ENCODE measurements at regions not wholly inside any gene's neighbourhood (a gene's known extent, or its start where the extent isn't known, plus 50 kb on each side); places are given as distances from the start of the nearest gene placed in this dataset.
A peak's percentile ranks its signal among the peaks of the same experiment; 100 is the strongest.
"Not testable (repeated sequence)": the region's sequence is repeated elsewhere in the genome, so short reads cannot be mapped to it uniquely, and the experiment has no call there.

DNA sequence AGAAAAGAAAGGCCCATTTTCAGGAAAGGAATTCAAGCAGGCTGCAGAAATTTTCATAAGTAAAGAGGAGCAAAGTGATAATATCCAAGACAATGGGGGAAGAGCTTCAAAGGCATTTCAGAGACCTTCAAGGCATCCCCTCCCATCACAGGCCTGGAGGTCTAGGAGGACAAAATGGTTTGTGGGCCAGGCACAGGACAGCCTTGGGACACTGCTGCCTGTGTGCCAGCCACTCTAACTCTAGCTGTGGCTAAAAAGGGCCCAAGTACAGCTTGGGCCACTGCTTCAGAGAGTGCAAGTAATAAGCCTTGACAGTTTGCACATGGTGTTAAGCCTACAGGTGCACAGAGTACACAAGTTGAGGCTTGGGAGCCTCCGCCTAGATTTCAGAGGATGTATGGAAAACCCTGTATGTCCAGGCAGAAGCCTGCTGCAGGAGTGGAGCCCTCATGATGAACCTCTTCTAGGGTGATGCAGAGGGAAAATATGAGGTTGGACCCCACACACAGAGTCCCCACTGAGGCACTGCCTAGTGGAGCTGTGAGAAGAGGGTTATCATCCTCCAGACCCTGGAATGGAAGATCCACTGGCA, 51.8 kb upstream of the ZSWIM5 start:
- no peak for DNase-seq

DNA sequence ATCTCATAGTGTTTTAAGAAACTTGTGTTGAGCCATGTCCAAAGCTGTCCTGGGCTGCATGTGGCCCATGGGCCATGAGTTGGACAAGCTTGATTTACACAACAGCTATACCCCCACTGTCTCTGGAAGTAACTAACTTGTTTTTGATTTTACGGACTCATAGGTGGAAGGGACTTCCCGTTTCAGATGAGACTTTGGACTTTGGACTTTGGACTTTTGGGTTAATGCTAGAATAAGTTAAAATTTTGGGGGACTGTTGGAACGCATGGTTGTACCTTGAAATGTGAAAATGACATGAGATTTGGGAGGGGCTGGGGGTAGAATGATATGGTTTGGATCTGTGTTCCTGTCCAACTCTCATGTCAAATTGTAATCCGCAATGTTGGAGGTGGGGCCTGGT, 52.6 kb upstream of the ZSWIM5 start:
- DNase-seq = no peak

DNA sequence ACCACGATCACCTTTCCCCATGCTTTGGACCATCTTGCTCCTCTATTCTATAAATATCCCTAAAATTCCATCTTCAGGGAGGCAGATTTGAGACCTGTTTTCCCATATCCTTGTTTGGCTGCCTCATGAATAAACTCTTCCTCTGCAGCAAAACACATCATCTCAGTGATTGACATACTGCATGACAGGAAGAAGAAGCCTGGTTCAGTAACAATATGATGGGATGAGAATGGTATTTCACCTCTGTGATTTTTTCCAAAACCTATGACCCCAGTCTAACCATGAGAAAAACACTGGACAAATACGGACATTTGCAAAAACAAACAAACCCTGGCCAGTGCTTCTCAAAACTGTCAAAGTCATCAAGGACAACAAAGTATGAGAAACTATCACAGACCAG, 53.8 kb upstream of the ZSWIM5 start:
- no peak for DNase-seq

DNA sequence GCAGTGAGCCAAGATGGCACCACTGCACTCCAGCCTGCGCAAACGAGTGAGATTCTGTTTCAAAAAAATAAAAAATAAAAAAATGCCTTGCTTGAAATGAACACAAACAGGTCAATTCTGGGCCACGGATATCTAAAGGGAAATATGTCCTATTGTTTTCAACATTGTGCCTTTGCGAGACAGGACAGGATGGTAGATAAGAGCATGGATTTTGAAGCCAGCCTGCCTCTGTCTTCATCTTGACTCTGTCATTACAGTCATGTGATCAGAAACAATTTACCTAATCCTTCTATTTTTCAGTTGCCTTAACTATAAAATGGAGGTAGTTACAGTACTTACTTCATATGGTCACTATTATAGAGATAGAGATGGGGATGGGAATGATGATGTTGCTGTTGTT, 56.7 kb upstream of the ZSWIM5 start:
- DNase-seq = no peak

DNA sequence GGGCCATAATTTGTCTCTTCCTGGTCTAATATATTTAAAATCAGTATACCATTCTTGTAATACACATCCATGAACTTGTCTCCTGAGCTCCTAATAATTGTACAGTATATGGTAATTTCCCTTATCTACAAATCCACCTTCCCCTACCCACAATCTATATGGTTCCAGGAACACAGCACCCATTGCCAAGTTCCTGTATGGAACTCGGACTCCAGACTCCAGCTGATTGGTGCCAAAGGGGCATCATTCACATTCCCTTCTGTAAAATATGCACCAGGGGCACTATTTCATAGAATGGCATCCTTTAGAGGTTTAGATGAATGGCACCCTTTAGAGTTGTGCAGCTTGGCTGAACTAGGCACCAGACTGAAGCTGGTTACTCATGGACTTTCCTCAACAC, 58.8 kb upstream of the ZSWIM5 start:
- DNase-seq = no peak

DNA sequence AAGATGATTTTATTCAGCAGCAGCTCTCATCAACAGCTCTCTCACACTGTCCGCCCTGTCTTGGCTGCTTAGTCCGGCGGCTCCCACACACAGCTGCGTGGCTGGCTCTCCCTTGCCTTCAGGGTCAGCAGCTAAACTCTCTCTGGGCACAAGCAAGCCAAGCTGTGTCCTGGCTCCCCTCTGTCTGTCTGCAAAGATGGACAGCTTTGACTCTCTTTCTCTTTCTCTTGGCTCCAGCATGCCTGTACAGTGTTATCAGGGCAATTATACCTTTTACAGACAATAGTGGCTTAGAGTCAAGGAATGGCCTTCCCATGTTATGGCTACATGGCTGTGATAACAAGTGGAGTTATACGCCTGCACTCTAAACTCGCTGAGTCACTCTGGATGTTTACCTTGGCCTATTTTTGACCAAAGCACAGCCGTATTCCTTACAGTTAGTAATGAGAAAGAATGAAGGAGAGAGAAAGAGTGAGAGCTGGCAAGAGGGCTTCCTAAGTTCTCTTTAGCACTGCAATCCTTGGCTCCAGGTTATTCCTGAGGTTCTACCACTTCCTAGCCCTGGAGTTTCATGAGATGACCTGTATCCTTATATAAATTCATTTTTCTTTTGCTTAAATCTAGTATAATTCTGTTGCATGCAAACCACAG, 59.9 kb upstream of the ZSWIM5 start:
- DNase-seq = peak; percentile 33

DNA sequence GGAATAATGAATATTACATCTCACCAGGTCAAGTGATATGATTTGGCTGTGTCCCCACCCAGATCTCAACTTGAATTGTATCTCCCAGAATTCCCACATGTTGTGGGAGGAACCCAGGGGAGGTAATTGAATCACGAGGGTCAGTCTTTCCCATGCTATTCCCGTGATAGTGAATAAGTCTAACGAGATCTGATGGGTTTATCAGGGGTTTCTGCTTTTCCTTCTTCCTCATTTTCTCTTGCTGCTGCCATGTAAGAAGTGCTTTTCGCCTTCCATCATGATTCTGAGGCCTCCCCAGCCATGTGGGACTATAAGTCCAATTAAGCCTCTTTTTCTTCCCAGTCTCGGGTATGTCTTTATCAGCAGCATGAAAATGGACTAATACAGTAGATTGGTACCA, 58.4 kb upstream of the HPDL start:
- DNase-seq = not testable (repeated sequence)

DNA sequence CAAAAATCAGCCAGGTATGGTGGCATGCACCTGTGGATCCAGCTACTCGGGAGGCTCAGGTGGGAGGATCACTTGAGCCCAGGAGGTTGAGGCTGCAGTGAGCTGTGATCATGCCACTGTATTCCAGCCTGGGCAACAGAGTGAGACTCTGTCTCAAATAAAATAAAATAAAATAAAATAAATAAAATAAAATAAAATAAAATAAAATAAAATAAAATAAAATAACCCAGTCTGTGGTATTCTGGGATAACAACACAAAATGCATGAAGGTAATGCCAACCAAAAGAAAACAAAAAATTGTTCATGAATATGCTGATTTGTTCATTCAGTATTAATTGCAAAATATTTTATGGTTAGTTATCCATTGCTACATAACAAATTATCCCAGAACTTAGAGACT, 54.4 kb upstream of the HPDL start:
- DNase-seq = not testable (repeated sequence)

DNA sequence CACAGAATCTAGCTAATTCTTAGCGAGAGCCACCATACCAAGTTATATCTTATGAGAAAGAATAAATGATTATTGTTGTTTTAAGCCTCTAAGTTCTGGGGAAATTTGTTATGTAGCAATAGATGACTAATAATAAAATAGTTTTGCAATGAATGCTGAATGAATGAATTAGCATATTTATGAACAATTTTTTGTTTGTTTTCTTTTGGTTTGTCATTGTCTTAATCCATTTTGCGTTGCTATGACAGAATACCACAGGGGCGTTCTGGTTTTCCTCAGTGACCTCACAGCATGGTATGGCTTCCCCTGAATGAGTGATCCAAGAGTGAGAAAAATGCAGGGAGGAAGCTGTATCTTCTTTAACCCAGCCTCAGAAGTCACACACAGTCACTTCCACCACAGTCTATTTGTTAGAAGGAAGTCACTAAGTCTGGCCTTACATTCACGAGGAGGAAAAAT, 53.8 kb upstream of the HPDL start:
- DNase-seq = peak; percentile 12

DNA sequence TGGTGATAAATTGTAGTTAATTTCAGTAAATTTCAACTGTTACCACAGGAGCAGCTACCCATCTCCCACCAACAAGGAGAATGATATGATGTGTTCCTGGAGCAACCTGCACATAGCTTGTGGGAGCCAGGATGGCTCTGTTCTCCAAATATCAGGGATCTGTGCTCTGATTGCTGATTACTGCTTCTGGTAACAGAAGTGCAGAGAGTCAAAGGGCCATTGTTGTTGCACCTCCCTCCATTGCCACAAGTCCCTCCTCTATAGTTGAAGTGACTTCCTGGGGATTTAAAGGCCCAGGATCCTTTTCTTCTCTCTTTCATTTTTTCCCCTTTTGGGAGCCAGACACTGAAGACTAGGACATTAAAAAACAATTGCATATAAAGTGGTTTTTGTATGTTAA, 51.6 kb upstream of the HPDL start:
- DNase-seq = no peak
